ENCODE measurements at regions not wholly inside any gene's neighbourhood (a gene's known extent, or its start where the extent isn't known, plus 50 kb on each side); places are given as distances from the start of the nearest gene placed in this dataset.

DNA sequence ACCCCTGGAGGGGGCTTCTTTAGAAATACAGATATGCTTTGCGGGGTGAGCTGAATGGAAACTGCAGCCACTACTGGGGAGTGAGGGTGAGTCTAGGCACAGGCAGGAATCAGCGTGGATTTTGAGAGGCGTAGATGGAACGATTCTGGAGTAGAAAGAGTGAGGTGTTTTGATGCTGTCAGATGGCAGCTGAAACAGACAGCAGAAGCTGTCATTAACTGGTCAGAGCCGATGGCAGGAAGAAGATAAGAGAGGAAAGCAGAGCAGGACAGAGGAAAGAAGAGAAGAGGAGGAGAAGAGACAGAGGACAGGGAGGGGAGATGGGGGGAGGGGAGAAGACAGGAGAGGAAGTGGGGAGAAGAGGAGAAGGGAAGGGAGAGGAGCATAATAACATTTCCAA is 138.5 kb downstream of the LRIG2 start:
- no peaks in the 10 kb centered on the region for H3K9me2 ChIP-seq (ENCODE audit: low read depth, low read length)
- H3K27ac ChIP-seq (ENCODE audit: low read depth, low read length, poor library complexity, severe bottlenecking) = no peak overlapping the region
- no peaks in the 10 kb centered on the region for H3K36me3 ChIP-seq (ENCODE audit: insufficient read depth, low read length)
- TF ChIP-seq EZH2 (IDR thresholded peaks at IDR 0.05; ENCODE audit: borderline replicate concordance, low read length) = no peak
- TF ChIP-seq, protein P1, sequence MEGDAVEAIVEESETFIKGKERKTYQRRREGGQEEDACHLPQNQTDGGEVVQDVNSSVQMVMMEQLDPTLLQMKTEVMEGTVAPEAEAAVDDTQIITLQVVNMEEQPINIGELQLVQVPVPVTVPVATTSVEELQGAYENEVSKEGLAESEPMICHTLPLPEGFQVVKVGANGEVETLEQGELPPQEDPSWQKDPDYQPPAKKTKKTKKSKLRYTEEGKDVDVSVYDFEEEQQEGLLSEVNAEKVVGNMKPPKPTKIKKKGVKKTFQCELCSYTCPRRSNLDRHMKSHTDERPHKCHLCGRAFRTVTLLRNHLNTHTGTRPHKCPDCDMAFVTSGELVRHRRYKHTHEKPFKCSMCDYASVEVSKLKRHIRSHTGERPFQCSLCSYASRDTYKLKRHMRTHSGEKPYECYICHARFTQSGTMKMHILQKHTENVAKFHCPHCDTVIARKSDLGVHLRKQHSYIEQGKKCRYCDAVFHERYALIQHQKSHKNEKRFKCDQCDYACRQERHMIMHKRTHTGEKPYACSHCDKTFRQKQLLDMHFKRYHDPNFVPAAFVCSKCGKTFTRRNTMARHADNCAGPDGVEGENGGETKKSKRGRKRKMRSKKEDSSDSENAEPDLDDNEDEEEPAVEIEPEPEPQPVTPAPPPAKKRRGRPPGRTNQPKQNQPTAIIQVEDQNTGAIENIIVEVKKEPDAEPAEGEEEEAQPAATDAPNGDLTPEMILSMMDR (IDR thresholded peaks at IDR 0.05; ENCODE audit: low read length) = no peak
- H3K27me3 ChIP-seq (ENCODE audit: insufficient read depth, low read length) = no peaks in the 10 kb centered on the region
- H3K9me3 ChIP-seq (ENCODE audit: low read length) = no peaks in the 10 kb centered on the region
- no peaks in the 10 kb centered on the region for H3K79me2 ChIP-seq (ENCODE audit: insufficient read depth, low read length)
- no peaks in the 10 kb centered on the region for H4K20me1 ChIP-seq (ENCODE audit: insufficient read depth, low read length)
- no peak overlapping the region for H3K4me3 ChIP-seq (ENCODE audit: low read depth, low read length, poor library complexity, severe bottlenecking)
- H3K9ac ChIP-seq (ENCODE audit: low read length) = no peak overlapping the region
- H3K4me1 ChIP-seq (ENCODE audit: insufficient read depth, low read length, severe bottlenecking) = no peaks in the 10 kb centered on the region
- H3F3A ChIP-seq (ENCODE audit: insufficient read depth, low read length) = no peaks in the 10 kb centered on the region
- H3K4me2 ChIP-seq (ENCODE audit: low read length) = no peak overlapping the region
- H2AFZ ChIP-seq (ENCODE audit: low read length) = no peak overlapping the region

DNA sequence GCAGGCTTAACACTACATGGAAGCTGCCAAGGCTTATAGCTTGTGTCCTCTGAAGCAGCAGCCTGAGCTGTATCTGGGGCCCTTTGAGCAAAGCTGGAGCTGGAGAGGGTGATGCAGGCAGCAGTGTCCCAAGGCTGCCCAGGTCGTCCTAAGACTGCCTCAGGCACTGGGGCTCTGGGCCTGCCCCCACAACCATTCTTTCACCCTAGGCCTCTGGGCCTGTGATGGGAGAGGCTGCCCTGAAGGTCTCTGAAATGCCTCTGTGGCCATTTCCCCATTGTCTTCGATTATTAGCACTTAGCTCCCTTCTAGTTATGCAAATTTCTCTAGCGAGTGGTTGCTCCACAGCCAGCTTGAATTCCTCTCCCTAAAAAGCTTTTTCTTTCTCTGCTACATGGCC is 142.0 kb downstream of the LRIG2 start:
- H3K79me2 ChIP-seq (ENCODE audit: insufficient read depth, low read length) = no peaks in the 10 kb centered on the region
- H3K9me3 ChIP-seq (ENCODE audit: low read length) = no peaks in the 10 kb centered on the region
- no peak overlapping the region for H2AFZ ChIP-seq (ENCODE audit: low read length)
- no peak for TF ChIP-seq EZH2 (IDR thresholded peaks at IDR 0.05; ENCODE audit: borderline replicate concordance, low read length)
- TF ChIP-seq, protein P1 (IDR thresholded peaks at IDR 0.05; ENCODE audit: low read length) = no peak
- H3K4me2 ChIP-seq (ENCODE audit: low read length) = no peak overlapping the region
- H3K36me3 ChIP-seq (ENCODE audit: insufficient read depth, low read length) = no peaks in the 10 kb centered on the region
- H3K27ac ChIP-seq (ENCODE audit: low read depth, low read length, poor library complexity, severe bottlenecking) = no peak overlapping the region
- no peaks in the 10 kb centered on the region for H4K20me1 ChIP-seq (ENCODE audit: insufficient read depth, low read length)
- H3K9ac ChIP-seq (ENCODE audit: low read length) = no peak overlapping the region
- H3K4me3 ChIP-seq (ENCODE audit: low read depth, low read length, poor library complexity, severe bottlenecking) = no peak overlapping the region
- H3K27me3 ChIP-seq (ENCODE audit: insufficient read depth, low read length) = no peaks in the 10 kb centered on the region
- H3F3A ChIP-seq (ENCODE audit: insufficient read depth, low read length) = no peaks in the 10 kb centered on the region
- H3K9me2 ChIP-seq (ENCODE audit: low read depth, low read length) = no peaks in the 10 kb centered on the region
- no peaks in the 10 kb centered on the region for H3K4me1 ChIP-seq (ENCODE audit: insufficient read depth, low read length, severe bottlenecking)

DNA sequence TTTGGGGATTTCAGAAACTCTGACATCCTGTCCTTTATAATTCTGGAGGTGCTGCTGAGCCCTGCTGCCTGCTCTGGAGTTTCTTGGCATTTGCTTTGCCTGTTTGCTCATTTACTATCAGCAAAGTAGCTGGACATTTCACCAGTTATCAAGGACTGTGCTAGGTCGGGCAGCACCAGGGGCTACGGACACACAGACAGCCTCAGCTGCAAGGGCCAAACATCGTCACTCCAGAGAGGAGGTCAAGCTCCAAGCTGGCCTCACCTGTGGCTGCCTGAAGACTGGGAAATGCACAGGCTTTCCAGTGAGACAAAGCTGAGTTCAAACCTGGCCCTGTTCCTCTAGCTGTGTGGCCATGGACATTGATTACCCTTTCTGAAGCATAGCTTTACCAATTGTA is 143.7 kb downstream of the LRIG2 start:
- H3K4me1 ChIP-seq (ENCODE audit: insufficient read depth, low read length, severe bottlenecking) = no peaks in the 10 kb centered on the region
- no peaks in the 10 kb centered on the region for H3K79me2 ChIP-seq (ENCODE audit: insufficient read depth, low read length)
- no peaks in the 10 kb centered on the region for H4K20me1 ChIP-seq (ENCODE audit: insufficient read depth, low read length)
- H2AFZ ChIP-seq (ENCODE audit: low read length) = no peak overlapping the region
- no peaks in the 10 kb centered on the region for H3K36me3 ChIP-seq (ENCODE audit: insufficient read depth, low read length)
- no peak overlapping the region for H3K9ac ChIP-seq (ENCODE audit: low read length)
- TF ChIP-seq EZH2 (IDR thresholded peaks at IDR 0.05; ENCODE audit: borderline replicate concordance, low read length) = no peak
- TF ChIP-seq, protein P1 (IDR thresholded peaks at IDR 0.05; ENCODE audit: low read length) = no peak
- H3F3A ChIP-seq (ENCODE audit: insufficient read depth, low read length) = no peaks in the 10 kb centered on the region
- H3K4me3 ChIP-seq (ENCODE audit: low read depth, low read length, poor library complexity, severe bottlenecking) = no peak overlapping the region
- no peak overlapping the region for H3K4me2 ChIP-seq (ENCODE audit: low read length)
- no peaks in the 10 kb centered on the region for H3K9me2 ChIP-seq (ENCODE audit: low read depth, low read length)
- H3K27me3 ChIP-seq (ENCODE audit: insufficient read depth, low read length) = no peaks in the 10 kb centered on the region
- H3K27ac ChIP-seq (ENCODE audit: low read depth, low read length, poor library complexity, severe bottlenecking) = no peak overlapping the region
- H3K9me3 ChIP-seq (ENCODE audit: low read length) = no peaks in the 10 kb centered on the region

Measured in OCI-LY1 (cell line).